ENCODE measurements at regions not wholly inside any gene's neighbourhood (a gene's known extent, or its start where the extent isn't known, plus 50 kb on each side); places are given as distances from the start of the nearest gene placed in this dataset.

DNA sequence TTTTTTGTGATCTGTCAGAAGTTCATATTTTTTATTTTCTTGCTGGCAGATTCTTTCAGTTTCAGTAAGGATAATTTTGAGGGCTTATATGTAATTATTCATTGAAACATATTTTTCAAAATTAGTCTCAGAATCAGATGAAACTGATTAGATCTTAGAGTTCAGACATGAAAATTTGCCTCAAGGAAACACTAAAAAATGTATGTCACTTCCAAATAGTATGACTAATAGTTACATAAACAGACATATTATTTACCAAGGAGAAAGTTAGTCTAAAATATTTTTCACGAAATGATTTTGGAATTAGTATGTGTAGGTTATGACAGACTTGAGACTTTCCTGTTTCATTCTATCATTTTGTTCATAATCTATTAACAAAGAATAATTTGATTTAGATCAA lies 628.6 kb downstream of the CCDC85A start (continued):
- TF ChIP-seq TCF7 (IDR thresholded peaks at IDR 0.05; ENCODE audit: low read depth) = no peak

DNA sequence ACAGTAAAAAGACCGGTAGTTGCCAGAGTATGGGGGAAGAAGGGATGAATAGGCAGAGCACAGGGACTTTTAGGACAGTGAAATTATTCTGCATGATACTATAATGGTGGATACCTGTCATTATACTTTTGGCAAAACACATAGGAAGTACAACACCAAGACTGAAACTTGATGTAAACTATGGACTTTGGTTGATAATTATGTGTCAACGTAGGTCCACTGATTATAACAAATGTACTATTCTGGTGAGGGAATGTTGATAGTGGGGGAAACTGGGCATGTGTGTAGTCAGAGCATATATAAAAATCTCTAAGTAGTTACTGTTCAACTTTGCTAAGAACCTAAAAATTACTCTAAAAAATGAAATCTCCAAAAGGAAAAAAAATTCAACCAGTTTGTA lies 629.7 kb downstream of the CCDC85A start:
- Histone ChIP-seq H3K4me2 (ENCODE audit: low read depth, low read length) (no peak overlapping the region), H4K20me1 (ENCODE audit: insufficient read depth, low read length) (no peaks in the 10 kb centered on the region), H2AFZ (ENCODE audit: low read length) (no peak overlapping the region), H3K9ac (ENCODE audit: insufficient read depth, low read depth, low read length) (no peak overlapping the region), H3K79me2 (ENCODE audit: insufficient read depth, low read length) (no peaks in the 10 kb centered on the region), H3K9me3 (ENCODE audit: low read length) (peaks cover 70% of the 10 kb centered on the region), H3K27ac (ENCODE audit: extremely low read length, insufficient read depth, low read length) (no peak overlapping the region), H3K36me3 (replicated peaks in 1 of 2; ENCODE audit: control insufficient read depth in 1 of 2, insufficient read depth in 2 of 2, low read length in 2 of 2) (no peaks in the 10 kb centered on the region), H3K4me1 (ENCODE audit: insufficient read depth, low read length) (no peaks in the 10 kb centered on the region), H3K27me3 (ENCODE audit: control insufficient read depth in 1 of 2, insufficient read depth in 2 of 2, low read length in 2 of 2) (no peaks in the 10 kb centered on the region), H3K4me3 (replicated peaks in 1 of 3; ENCODE audit: insufficient read depth in 1 of 3, low read depth in 2 of 3, low read length in 3 of 3) (no peak overlapping the region)
- DNase-seq (ENCODE audit: low spot score) (no peak), ATAC-seq (no peak), FAIRE-seq (no peak)
- intact Hi-C loops (cut with micrococcal nuclease; ENCODE audit: unreplicated experiment) = no loop called here
- ChIA-PET POLR2A (no interaction called here), CTCF (ENCODE audit: low intra/inter-chr PET ratio, low total read pairs) (no interaction called here)
- in situ Hi-C loops (cut with HindIII; ENCODE audit: extremely low pct_ligation_motif_present, low pct_unique_long_range_greater_than_20kb) = no loop called here
- WGBS (ENCODE audit: low lambda C conversion rate) = 26% methylated on average over 2 of the region's 2 CpGs
- no TSS peak for BruUV-seq (replicated peaks)
- TF ChIP-seq CBFB (CRISPR knock-in tag; IDR thresholded peaks at IDR 0.05) = no peak
- no peak for TF ChIP-seq SYNCRIP (IDR thresholded peaks at IDR 0.05; ENCODE audit: insufficient read depth, low read depth, low read length)
- no peak for TF ChIP-seq AGO2 (optimal IDR thresholded peaks at IDR 0.05; ENCODE audit: low read depth, low read length)
- no peak for TF ChIP-seq TBX3 (IDR thresholded peaks at IDR 0.05; ENCODE audit: borderline replicate concordance)
- TF ChIP-seq, protein P1, sequence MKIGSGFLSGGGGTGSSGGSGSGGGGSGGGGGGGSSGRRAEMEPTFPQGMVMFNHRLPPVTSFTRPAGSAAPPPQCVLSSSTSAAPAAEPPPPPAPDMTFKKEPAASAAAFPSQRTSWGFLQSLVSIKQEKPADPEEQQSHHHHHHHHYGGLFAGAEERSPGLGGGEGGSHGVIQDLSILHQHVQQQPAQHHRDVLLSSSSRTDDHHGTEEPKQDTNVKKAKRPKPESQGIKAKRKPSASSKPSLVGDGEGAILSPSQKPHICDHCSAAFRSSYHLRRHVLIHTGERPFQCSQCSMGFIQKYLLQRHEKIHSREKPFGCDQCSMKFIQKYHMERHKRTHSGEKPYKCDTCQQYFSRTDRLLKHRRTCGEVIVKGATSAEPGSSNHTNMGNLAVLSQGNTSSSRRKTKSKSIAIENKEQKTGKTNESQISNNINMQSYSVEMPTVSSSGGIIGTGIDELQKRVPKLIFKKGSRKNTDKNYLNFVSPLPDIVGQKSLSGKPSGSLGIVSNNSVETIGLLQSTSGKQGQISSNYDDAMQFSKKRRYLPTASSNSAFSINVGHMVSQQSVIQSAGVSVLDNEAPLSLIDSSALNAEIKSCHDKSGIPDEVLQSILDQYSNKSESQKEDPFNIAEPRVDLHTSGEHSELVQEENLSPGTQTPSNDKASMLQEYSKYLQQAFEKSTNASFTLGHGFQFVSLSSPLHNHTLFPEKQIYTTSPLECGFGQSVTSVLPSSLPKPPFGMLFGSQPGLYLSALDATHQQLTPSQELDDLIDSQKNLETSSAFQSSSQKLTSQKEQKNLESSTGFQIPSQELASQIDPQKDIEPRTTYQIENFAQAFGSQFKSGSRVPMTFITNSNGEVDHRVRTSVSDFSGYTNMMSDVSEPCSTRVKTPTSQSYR (CRISPR knock-in tag; IDR thresholded peaks at IDR 0.05; ENCODE audit: borderline replicate concordance) = no peak
- no peak for TF ChIP-seq ONECUT2 (CRISPR knock-in tag; IDR thresholded peaks at IDR 0.05)
- TF ChIP-seq, protein P2, sequence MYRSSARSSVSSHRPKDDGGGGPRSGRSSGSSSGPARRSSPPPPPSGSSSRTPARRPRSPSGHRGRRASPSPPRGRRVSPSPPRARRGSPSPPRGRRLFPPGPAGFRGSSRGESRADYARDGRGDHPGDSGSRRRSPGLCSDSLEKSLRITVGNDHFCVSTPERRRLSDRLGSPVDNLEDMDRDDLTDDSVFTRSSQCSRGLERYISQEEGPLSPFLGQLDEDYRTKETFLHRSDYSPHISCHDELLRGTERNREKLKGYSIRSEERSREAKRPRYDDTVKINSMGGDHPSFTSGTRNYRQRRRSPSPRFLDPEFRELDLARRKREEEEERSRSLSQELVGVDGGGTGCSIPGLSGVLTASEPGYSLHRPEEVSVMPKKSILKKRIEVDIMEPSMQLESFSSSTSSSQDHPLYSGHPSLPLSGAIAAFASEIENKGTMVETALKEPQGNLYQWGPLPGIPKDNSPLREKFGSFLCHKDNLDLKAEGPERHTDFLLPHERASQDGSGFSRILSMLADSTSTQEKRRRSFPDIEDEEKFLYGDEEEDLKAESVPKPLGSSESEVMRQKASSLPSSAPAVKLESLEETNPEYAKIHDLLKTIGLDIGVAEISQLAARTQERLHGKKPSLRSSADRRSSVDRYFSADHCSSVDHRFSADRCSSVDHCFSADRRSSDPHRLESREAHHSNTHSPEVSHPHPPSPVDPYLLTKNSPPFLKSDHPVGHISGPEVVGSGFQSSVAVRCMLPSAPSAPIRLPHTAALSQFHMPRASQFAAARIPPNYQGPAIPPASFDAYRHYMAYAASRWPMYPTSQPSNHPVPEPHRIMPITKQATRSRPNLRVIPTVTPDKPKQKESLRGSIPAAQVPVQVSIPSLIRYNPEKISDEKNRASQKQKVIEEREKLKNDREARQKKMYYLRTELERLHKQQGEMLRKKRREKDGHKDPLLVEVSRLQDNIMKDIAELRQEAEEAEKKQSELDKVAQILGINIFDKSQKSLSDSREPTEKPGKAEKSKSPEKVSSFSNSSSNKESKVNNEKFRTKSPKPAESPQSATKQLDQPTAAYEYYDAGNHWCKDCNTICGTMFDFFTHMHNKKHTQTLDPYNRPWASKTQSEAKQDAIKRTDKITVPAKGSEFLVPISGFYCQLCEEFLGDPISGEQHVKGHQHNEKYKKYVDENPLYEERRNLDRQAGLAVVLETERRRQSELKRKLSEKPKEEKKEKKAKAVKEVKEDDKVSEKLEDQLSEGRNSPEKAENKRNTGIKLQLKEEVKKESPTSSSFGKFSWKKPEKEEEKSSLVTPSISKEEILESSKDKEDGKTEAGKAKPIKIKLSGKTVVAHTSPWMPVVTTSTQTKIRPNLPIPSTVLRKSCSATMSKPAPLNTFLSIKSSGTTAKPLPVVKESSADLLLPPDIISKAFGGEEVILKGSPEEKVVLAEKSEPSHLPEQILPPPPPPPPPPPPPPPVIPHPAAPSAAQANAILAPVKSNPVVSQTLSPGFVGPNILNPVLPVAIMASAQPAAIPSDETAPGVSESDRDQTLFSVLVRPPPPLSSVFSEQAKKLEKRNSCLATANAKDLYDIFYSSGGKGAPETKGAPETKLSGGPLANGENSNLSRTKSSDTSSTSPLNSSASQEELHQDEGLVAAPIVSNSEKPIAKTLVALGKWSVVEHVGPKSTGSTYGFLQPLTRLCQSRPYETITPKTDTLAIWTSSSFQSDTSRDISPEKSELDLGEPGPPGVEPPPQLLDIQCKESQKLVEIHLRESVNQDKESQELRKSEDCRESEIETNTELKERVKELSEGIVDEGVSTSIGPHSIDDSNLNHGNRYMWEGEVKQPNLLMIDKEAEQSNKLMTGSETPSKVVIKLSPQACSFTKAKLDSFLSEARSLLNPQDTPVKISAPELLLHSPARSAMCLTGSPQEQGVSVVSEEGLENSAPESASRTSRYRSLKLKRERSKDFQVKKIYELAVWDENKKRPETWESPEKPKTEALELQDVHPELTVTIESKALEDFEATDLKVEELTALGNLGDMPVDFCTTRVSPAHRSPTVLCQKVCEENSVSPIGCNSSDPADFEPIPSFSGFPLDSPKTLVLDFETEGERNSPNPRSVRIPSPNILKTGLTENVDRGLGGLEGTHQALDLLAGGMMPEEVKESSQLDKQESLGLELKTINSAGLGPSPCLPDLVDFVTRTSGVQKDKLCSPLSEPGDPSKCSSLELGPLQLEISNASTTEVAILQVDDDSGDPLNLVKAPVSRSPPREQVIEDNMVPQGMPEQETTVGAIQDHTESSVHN (CRISPR knock-in tag; IDR thresholded peaks at IDR 0.05) = no peak
- TF ChIP-seq CEBPG (CRISPR knock-in tag; IDR thresholded peaks at IDR 0.05) = no peak
- TF ChIP-seq CBX5 (CRISPR knock-in tag; IDR thresholded peaks at IDR 0.05; ENCODE audit: borderline replicate concordance) = no peak
- TF ChIP-seq, protein P3, sequence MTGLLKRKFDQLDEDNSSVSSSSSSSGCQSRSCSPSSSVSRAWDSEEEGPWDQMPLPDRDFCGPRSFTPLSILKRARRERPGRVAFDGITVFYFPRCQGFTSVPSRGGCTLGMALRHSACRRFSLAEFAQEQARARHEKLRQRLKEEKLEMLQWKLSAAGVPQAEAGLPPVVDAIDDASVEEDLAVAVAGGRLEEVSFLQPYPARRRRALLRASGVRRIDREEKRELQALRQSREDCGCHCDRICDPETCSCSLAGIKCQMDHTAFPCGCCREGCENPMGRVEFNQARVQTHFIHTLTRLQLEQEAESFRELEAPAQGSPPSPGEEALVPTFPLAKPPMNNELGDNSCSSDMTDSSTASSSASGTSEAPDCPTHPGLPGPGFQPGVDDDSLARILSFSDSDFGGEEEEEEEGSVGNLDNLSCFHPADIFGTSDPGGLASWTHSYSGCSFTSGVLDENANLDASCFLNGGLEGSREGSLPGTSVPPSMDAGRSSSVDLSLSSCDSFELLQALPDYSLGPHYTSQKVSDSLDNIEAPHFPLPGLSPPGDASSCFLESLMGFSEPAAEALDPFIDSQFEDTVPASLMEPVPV (CRISPR knock-in tag; IDR thresholded peaks at IDR 0.05) = no peak
- TF ChIP-seq ZNF598 (CRISPR knock-in tag; IDR thresholded peaks at IDR 0.05; ENCODE audit: borderline replicate concordance) = no peak
